Astrocyte (in vitro differentiated cells and primary cell): ENCODE measurements at regions not wholly inside any gene's neighbourhood (a gene's known extent, or its start where the extent isn't known, plus 50 kb on each side); places are given as distances from the start of the nearest gene placed in this dataset.

Experiments used
- DNase-seq: peaks from one replicate; pipeline ENCODE4 v3.0.0-alpha.2; 2010; ENCODE audit warnings: low read depth
- FAIRE-seq: peaks from 2 replicates; lab custom pipeline; 2011; peaks lifted over from hg19 to GRCh38; lab: Jason Lieb, UNC
- H2AFZ ChIP-seq: 2 replicates; pipeline ENCODE4 v1.6.0; 2012; ENCODE audit warnings: low read depth, low read length, inconsistent platforms
- H3K27ac ChIP-seq: 2 replicates; pipeline ENCODE4 v1.5.1; 2011; ENCODE audit warnings: low read depth, low read length, inconsistent platforms
- H3K27me3 ChIP-seq: 2 replicates; pipeline ENCODE4 v1.6.0; 2011; ENCODE audit warnings: low read length, inconsistent platforms; ENCODE audit not compliant: insufficient read depth
- H3K36me3 ChIP-seq: 2 replicates; pipeline ENCODE4 v1.5.1; 2011; ENCODE audit warnings: low read length, inconsistent platforms; ENCODE audit not compliant: insufficient read depth
- H3K4me1 ChIP-seq: 2 replicates; pipeline ENCODE4 v1.5.1; 2011; ENCODE audit warnings: low read length, inconsistent platforms; ENCODE audit not compliant: insufficient read depth
- H3K4me2 ChIP-seq: 2 replicates; pipeline ENCODE4 v1.6.0; 2012; ENCODE audit warnings: low read length, inconsistent platforms
- H3K4me3 ChIP-seq: 2 replicates; pipeline ENCODE4 v1.5.1; 2011; ENCODE audit warnings: low read depth, mild to moderate bottlenecking, low read length, inconsistent platforms; ENCODE audit not compliant: insufficient read depth
- H3K79me2 ChIP-seq: 2 replicates; pipeline ENCODE4 v1.6.0; 2012; ENCODE audit warnings: mild to moderate bottlenecking, low read length, inconsistent platforms; ENCODE audit not compliant: insufficient read depth
- H3K9ac ChIP-seq: 2 replicates; pipeline ENCODE4 v1.6.0; 2012; ENCODE audit warnings: mild to moderate bottlenecking, low read length, inconsistent platforms
- H3K9me3 ChIP-seq: 2 replicates; pipeline ENCODE4 v1.5.1; 2012; ENCODE audit warnings: low read depth, mild to moderate bottlenecking, low read length, inconsistent platforms; ENCODE audit not compliant: insufficient read depth
- H4K20me1 ChIP-seq: 2 replicates; pipeline ENCODE4 v1.6.0; 2012; ENCODE audit warnings: low read length, inconsistent platforms; ENCODE audit not compliant: insufficient read depth
- H3K27ac Mint-ChIP-seq: one replicate; pipeline ENCODE4 v1.8.0; 2021; ENCODE audit warnings: mild to moderate bottlenecking, mixed read lengths; ENCODE audit not compliant: unreplicated experiment
- H3K27me3 Mint-ChIP-seq: one replicate; pipeline ENCODE4 v1.8.0; 2021; ENCODE audit warnings: low read depth, mixed read lengths; ENCODE audit not compliant: unreplicated experiment
- H3K36me3 Mint-ChIP-seq: one replicate; pipeline ENCODE4 v1.8.0; 2021; ENCODE audit warnings: low read depth, mixed read lengths; ENCODE audit not compliant: unreplicated experiment
- H3K4me1 Mint-ChIP-seq: one replicate; pipeline ENCODE4 v1.8.0; 2021; ENCODE audit warnings: low read depth, mixed read lengths; ENCODE audit not compliant: unreplicated experiment
- H3K4me3 Mint-ChIP-seq: one replicate; pipeline ENCODE4 v1.8.0; 2021; ENCODE audit warnings: mild to moderate bottlenecking, moderate library complexity, mixed read lengths; ENCODE audit not compliant: unreplicated experiment
- H3K9me3 Mint-ChIP-seq: one replicate; pipeline ENCODE4 v1.8.0; 2021; ENCODE audit warnings: mild to moderate bottlenecking, mixed read lengths; ENCODE audit not compliant: unreplicated experiment
- CTCF ChIP-seq: IDR thresholded peaks from 2 replicates; pipeline ENCODE4 v1.5.1; 2011; ENCODE audit warnings: low read depth, mild to moderate bottlenecking, inconsistent platforms, low read length, moderate library complexity; ENCODE audit not compliant: insufficient read depth
- EZH2 ChIP-seq: IDR thresholded peaks from 2 replicates; pipeline ENCODE4 v1.6.1; 2012; ENCODE audit warnings: mild to moderate bottlenecking, low read length, inconsistent platforms; ENCODE audit not compliant: insufficient read depth

GRCh38 chr15:53037904-53038654 is 247.9 kb upstream of the ONECUT1 start:
- Mint-ChIP-seq H3K9me3 (no peaks in the 10 kb centered on the region), H3K4me3 (no peak overlapping the region), H3K27ac (no peak overlapping the region), H3K36me3 (no peaks in the 10 kb centered on the region), H3K4me1 (no peaks in the 10 kb centered on the region), H3K27me3 (peaks cover 4% of the 10 kb centered on the region)
- Histone ChIP-seq H3K36me3 (no peaks in the 10 kb centered on the region), H4K20me1 (no peaks in the 10 kb centered on the region), H3K9me3 (no peaks in the 10 kb centered on the region), H3K4me3 (no peak overlapping the region), H3K4me2 (no peak overlapping the region), H2AFZ (no peak overlapping the region), H3K27ac (no peak overlapping the region), H3K27me3 (no peaks in the 10 kb centered on the region), H3K4me1 (no peaks in the 10 kb centered on the region), H3K9ac (no peak overlapping the region), H3K79me2 (no peaks in the 10 kb centered on the region)
- FAIRE-seq (no peak), DNase-seq (no peak)
- TF ChIP-seq CTCF (no peak), EZH2 (no peak)

- Histone ChIP-seq H4K20me1 (no peaks in the 10 kb centered on the region), H3K4me1 (no peaks in the 10 kb centered on the region), H2AFZ (no peak overlapping the region), H3K79me2 (no peaks in the 10 kb centered on the region), H3K9me3 (no peaks in the 10 kb centered on the region), H3K9ac (no peak overlapping the region), H3K4me2 (no peak overlapping the region), H3K36me3 (no peaks in the 10 kb centered on the region), H3K27ac (no peak overlapping the region), H3K27me3 (no peaks in the 10 kb centered on the region), H3K4me3 (no peak overlapping the region)
- H3K27me3 Mint-ChIP-seq = peaks cover 4% of the 10 kb centered on the region
- FAIRE-seq (no peak), DNase-seq (no peak)
- TF ChIP-seq CTCF (no peak), EZH2 (no peak)
- H3K4me1 Mint-ChIP-seq = no peaks in the 10 kb centered on the region
- H3K36me3 Mint-ChIP-seq = no peaks in the 10 kb centered on the region
- no peak overlapping the region for H3K27ac Mint-ChIP-seq
- no peaks in the 10 kb centered on the region for H3K9me3 Mint-ChIP-seq
- no peak overlapping the region for H3K4me3 Mint-ChIP-seq
These were observed 246.5 kb upstream of the ONECUT1 start for GRCh38 chr15:53036641-53037040.

- no peak overlapping the region for H2AFZ ChIP-seq
- H3K27ac ChIP-seq = no peak overlapping the region
- no peaks in the 10 kb centered on the region for H3K79me2 ChIP-seq
- no peak overlapping the region for H3K4me3 ChIP-seq
- TF ChIP-seq CTCF (no peak), EZH2 (no peak)
- no peaks in the 10 kb centered on the region for H4K20me1 ChIP-seq
- no peaks in the 10 kb centered on the region for H3K27me3 ChIP-seq
- FAIRE-seq (no peak), DNase-seq (no peak)
- H3K36me3 ChIP-seq = no peaks in the 10 kb centered on the region
- no peak overlapping the region for H3K4me2 ChIP-seq
- Mint-ChIP-seq H3K4me3 (no peak overlapping the region), H3K9me3 (no peaks in the 10 kb centered on the region), H3K27ac (no peak overlapping the region), H3K4me1 (no peaks in the 10 kb centered on the region), H3K36me3 (no peaks in the 10 kb centered on the region), H3K27me3 (peaks cover 6% of the 10 kb centered on the region)
- no peaks in the 10 kb centered on the region for H3K4me1 ChIP-seq
- H3K9ac ChIP-seq = no peak overlapping the region
- no peaks in the 10 kb centered on the region for H3K9me3 ChIP-seq
These were observed 244.7 kb upstream of the ONECUT1 start for GRCh38 chr15:53034767-53035245.
